ENCODE measurements at regions not wholly inside any gene's neighbourhood (a gene's known extent, or its start where the extent isn't known, plus 50 kb on each side); places are given as distances from the start of the nearest gene placed in this dataset.
"Not testable (repeated sequence)": the region's sequence is repeated elsewhere in the genome, so short reads cannot be mapped to it uniquely, and the experiment has no call there.

- not testable (repeated sequence) for TF ChIP-seq EZH2phosphoT487 (IDR thresholded peaks at IDR 0.05; ENCODE audit: borderline replicate concordance); CTCF (conservative IDR thresholded peaks at IDR 0.05; ENCODE audit: low read length)
Observed at GRCh38 chr9:75820471-75821115, 69.9 kb upstream of the PCSK5 start.

Data from Loucy (cell line).